Caco-2 (cell line): ENCODE measurements at regions not wholly inside any gene's neighbourhood (a gene's known extent, or its start where the extent isn't known, plus 50 kb on each side); places are given as distances from the start of the nearest gene placed in this dataset.
A peak's percentile ranks its signal among the peaks of the same experiment; 100 is the strongest.

Experiments used
- BruUV-seq: library from RNA; stranded (reverse); fragments of 400-500 nt; replicated peaks from 2 replicates; lab custom pipeline; 2021; lab: Mats Ljungman, UMichigan
- CTCF ChIA-PET: fragments of 300-600 bp; sonication (Branson Sonifier 250); formaldehyde crosslinking; loops from one replicate; lab custom pipeline; 2022; ENCODE audit warnings: antibody characterized with exemption; lab: Charles Lee
- POLR2A ChIA-PET: fragments of 300-600 bp; sonication (Branson Sonifier 250); formaldehyde crosslinking; loops from one replicate; lab custom pipeline; 2022; ENCODE audit warnings: antibody characterized with exemption; lab: Charles Lee
- DNase-seq, 2 experiments: peaks; one replicate each; pipeline versions ENCODE4 v3.0.0 to v3.0.0-alpha.2; 2020 to 2022
- H3K27me3 ChIP-seq: replicated peaks from 2 replicates; pipeline ENCODE4 v1.6.0; 2011; ENCODE audit warnings: low read length; ENCODE audit not compliant: control insufficient read depth, insufficient read depth
- H3K36me3 ChIP-seq: 2 replicates; pipeline ENCODE4 v1.5.1; 2011; ENCODE audit warnings: low read length; ENCODE audit not compliant: control insufficient read depth, insufficient read depth
- H3K4me1 ChIP-seq: fragments of 250-450 bp; sonication (Bioruptor Pico); 2 replicates; pipeline ENCODE4 v1.5.1; 2020; ENCODE audit warnings: mild to moderate bottlenecking
- H3K4me3 ChIP-seq: 2 replicates; pipeline ENCODE4 v1.5.1; 2011; ENCODE audit warnings: low read depth, mild to moderate bottlenecking, control low read depth, low read length
- H3K9me3 ChIP-seq: fragments of 250-450 bp; sonication (Bioruptor Pico); 2 replicates; pipeline ENCODE4 v1.5.1; 2020; ENCODE audit warnings: mild to moderate bottlenecking, moderate library complexity
- H3K27ac Mint-ChIP-seq: one replicate; pipeline ENCODE4 v1.8.0; 2022; ENCODE audit warnings: mixed read lengths; ENCODE audit not compliant: unreplicated experiment
- H3K27me3 Mint-ChIP-seq: one replicate; pipeline ENCODE4 v1.8.0; 2022; ENCODE audit warnings: mixed read lengths; ENCODE audit not compliant: insufficient read depth, unreplicated experiment
- H3K36me3 Mint-ChIP-seq: one replicate; pipeline ENCODE4 v1.8.0; 2022; ENCODE audit warnings: mild to moderate bottlenecking, mixed read lengths; ENCODE audit not compliant: insufficient read depth, unreplicated experiment
- H3K4me1 Mint-ChIP-seq: one replicate; pipeline ENCODE4 v1.8.0; 2022; ENCODE audit warnings: low read depth, mixed read lengths; ENCODE audit not compliant: unreplicated experiment
- H3K4me3 Mint-ChIP-seq: one replicate; pipeline ENCODE4 v1.8.0; 2022; ENCODE audit warnings: mild to moderate bottlenecking, moderate library complexity, mixed read lengths; ENCODE audit not compliant: unreplicated experiment
- H3K9me3 Mint-ChIP-seq: one replicate; pipeline ENCODE4 v1.8.0; 2022; ENCODE audit warnings: mixed read lengths; ENCODE audit not compliant: unreplicated experiment
- CTCF ChIP-seq, 2 experiments: fragments of 200-600 bp in 1 of 2; IDR thresholded peaks; 1 replicate in 1 of 2; 2 replicates in 1 of 2; pipeline versions ENCODE4 v1.5.1 to v1.8.0; 2011 to 2022; ENCODE audit warnings: antibody characterized with exemption in 1 of 2, control low read depth in 1 of 2, inconsistent platforms in 1 of 2, low read depth in 1 of 2, low read length in 1 of 2, mild to moderate bottlenecking in 1 of 2, moderate library complexity in 1 of 2; ENCODE audit not compliant: insufficient read depth in 1 of 2, severe bottlenecking in 1 of 2, unreplicated experiment in 1 of 2
- intact Hi-C: fragments of 100-400 bp; cut with micrococcal nuclease; formaldehyde crosslinking; loops from one replicate; pipeline ENCODE4 v1.10.0; 2022; ENCODE audit not compliant: unreplicated experiment

GRCh38 chr4:14215116-14215770, 587.7 kb upstream of the BOD1L1 start:
- intact Hi-C loops: no loop called here
- TF ChIP-seq CTCF (IDR thresholded peaks at IDR 0.05; ENCODE audit: insufficient read depth in 1 of 2, low read depth in 1 of 2, low read length in 1 of 2, severe bottlenecking in 1 of 2, unreplicated experiment in 1 of 2): no peak

GRCh38 chr4:14217401-14217800, 589.9 kb upstream of the BOD1L1 start:
- Histone ChIP-seq H3K27me3 (no peaks in the 10 kb centered on the region), H3K36me3 (no peaks in the 10 kb centered on the region), H3K9me3 (no peaks in the 10 kb centered on the region), H3K4me1 (no peaks in the 10 kb centered on the region), H3K4me3 (no peak overlapping the region)
- Mint-ChIP-seq H3K4me1 (peaks cover 19% of the 10 kb centered on the region), H3K36me3 (no peaks in the 10 kb centered on the region), H3K27me3 (no peaks in the 10 kb centered on the region), H3K9me3 (peaks cover 18% of the 10 kb centered on the region), H3K4me3 (no peak overlapping the region), H3K27ac (no peak overlapping the region)
- ChIA-PET CTCF (no interaction called here), POLR2A (no interaction called here)
- no TSS peak for BruUV-seq
- intact Hi-C loops: no loop called here
- no peak for DNase-seq
- no peak for TF ChIP-seq CTCF (IDR thresholded peaks at IDR 0.05; ENCODE audit: insufficient read depth in 1 of 2, low read depth in 1 of 2, low read length in 1 of 2, severe bottlenecking in 1 of 2, unreplicated experiment in 1 of 2)

More at GRCh38 chr4:14215116-14215770, 587.7 kb upstream of the BOD1L1 start:
- Histone ChIP-seq H3K36me3 (no peaks in the 10 kb centered on the region), H3K4me3 (no peak overlapping the region), H3K27me3 (no peaks in the 10 kb centered on the region), H3K4me1 (no peaks in the 10 kb centered on the region), H3K9me3 (no peaks in the 10 kb centered on the region)
- CTCF ChIA-PET: no interaction called here
- no peak for DNase-seq
- Mint-ChIP-seq H3K27me3 (no peaks in the 10 kb centered on the region), H3K27ac (no peak overlapping the region), H3K9me3 (peaks cover 18% of the 10 kb centered on the region), H3K4me1 (peaks cover 17% of the 10 kb centered on the region), H3K36me3 (no peaks in the 10 kb centered on the region), H3K4me3 (no peak overlapping the region)
- POLR2A ChIA-PET: no interaction called here
- no TSS peak for BruUV-seq

DNA sequence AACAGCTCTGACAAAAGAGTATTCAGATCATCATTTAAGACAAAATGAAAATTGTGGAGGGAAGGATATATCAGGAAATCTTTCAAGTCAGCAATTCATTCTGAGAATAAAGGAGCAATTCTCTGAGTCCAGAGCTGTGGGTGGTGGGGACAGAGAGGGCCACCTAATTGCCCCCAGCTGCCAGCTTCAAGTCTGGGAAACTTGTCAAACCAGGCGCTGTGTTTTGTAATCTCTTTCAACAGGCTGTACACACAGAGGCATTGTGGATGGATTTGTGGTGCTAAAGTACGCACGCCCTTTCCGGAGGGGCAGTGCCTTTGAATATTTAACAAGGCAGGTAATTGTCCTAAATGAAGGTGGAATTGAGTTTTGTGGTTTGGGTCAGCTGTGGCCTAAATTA, 591.1 kb upstream of the BOD1L1 start:
- no peak for TF ChIP-seq CTCF (IDR thresholded peaks at IDR 0.05; ENCODE audit: insufficient read depth in 1 of 2, low read depth in 1 of 2, low read length in 1 of 2, severe bottlenecking in 1 of 2, unreplicated experiment in 1 of 2)
- H3K27me3 ChIP-seq: no peaks in the 10 kb centered on the region
- Mint-ChIP-seq H3K27me3 (no peaks in the 10 kb centered on the region), H3K9me3 (peaks cover 18% of the 10 kb centered on the region), H3K27ac (no peak overlapping the region), H3K36me3 (no peaks in the 10 kb centered on the region), H3K4me1 (peaks cover 24% of the 10 kb centered on the region), H3K4me3 (no peak overlapping the region)
- H3K4me1 ChIP-seq: no peaks in the 10 kb centered on the region
- intact Hi-C loops: no loop called here
- BruUV-seq: no TSS peak
- peak in 1 of 2 experiments; percentile 20 for DNase-seq
- ChIA-PET CTCF (no interaction called here), POLR2A (no interaction called here)
- H3K9me3 ChIP-seq: no peaks in the 10 kb centered on the region
- no peak overlapping the region for H3K4me3 ChIP-seq
- H3K36me3 ChIP-seq: no peaks in the 10 kb centered on the region
